ENCODE measurements at regions not wholly inside any gene's neighbourhood (a gene's known extent, or its start where the extent isn't known, plus 50 kb on each side); places are given as distances from the start of the nearest gene placed in this dataset.
A peak's percentile ranks its signal among the peaks of the same experiment; 100 is the strongest.
"Not testable (repeated sequence)": the region's sequence is repeated elsewhere in the genome, so short reads cannot be mapped to it uniquely, and the experiment has no call there.

DNA sequence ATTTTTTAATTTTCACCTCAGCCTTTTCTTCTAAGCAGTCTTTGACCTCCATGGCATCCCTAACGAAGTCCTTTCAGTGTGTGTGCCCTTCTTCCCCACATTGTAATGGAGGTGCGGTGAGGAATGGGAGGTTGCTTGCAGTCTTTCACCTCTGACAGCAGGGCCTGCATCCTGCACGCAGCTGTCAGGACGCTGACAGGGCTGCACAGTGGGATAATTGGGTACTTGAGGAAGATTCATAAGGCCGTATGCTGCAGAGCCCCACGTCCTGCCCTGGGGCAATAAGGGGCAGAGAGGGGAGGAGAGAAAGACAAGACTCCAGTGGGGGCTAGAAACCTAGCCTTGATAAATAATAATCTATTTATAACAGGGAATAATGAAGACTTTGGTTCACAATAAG is 184.7 kb downstream of the SAMD5 start:
- Mint-ChIP-seq H3K27ac (no peak overlapping the region), H3K4me1 (no peaks in the 10 kb centered on the region), H3K9me3 (no peaks in the 10 kb centered on the region), H3K4me3 (no peak overlapping the region), H3K27me3 (no peaks in the 10 kb centered on the region)
- DNase-seq (no peak), ATAC-seq (no peak)

DNA sequence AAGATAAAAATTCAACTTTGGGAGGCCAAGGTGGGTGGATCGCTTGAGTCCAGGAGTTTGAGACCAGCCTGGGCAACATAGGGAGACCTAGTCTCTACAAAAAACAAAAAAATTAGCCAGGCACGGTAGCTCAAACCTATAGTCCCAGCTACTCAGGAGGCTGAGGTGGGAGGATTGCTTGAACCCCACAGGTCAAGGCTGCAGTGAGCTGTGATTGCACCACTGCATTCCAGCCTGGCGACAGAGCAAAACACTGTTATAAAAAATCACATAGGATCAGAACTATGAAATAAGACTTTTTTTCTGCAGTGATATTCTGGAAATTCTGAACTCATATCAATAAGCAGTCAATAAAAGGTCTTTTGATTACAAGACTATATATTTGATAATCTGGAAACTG is 186.1 kb downstream of the SAMD5 start:
- H3K4me3 Mint-ChIP-seq, DNase-seq, H3K27me3 Mint-ChIP-seq, H3K9me3 Mint-ChIP-seq, H3K4me1 Mint-ChIP-seq, ATAC-seq, H3K27ac Mint-ChIP-seq: not testable (repeated sequence)

DNA sequence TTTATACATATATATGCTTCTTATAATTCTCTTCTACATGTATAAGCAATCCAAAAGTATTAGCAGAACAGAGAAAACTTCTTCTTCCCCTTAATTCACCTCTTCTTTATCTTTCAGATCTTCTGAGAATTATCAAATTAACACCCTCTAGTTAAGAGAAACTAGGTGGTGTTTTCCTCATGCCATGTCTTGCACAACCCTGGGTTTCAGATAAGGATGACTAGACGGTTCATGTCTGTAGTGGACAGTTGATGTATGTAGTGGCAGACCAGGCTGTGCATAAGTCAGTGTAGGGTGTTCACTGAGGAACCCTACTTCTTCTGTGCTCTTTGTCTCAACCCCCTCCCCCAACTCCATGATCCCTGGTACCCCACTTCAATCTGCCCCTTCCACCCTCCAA is 187.3 kb downstream of the SAMD5 start:
- no peak overlapping the region for H3K27ac Mint-ChIP-seq
- H3K9me3 Mint-ChIP-seq, result no peaks in the 10 kb centered on the region

DNA sequence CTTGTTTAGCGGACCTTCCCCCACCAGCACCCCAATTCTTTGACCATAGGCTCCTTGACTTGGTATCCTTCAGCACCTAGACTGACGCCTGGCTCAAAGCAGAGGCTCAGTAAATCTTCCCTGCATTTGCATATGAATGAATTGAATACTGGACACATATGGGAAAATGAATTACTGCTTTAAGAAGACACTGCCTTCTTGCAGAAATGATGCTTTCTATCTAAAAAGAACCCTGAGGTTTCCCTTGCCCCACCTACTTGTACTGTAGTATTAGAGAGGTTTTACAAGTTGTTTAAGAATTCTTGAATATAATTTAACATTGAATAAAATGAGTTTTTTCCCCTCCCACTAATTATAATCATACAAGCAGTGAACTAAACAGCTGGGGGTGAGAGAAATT is 190.7 kb downstream of the SAMD5 start:
- ATAC-seq, result no peak
- H3K9me3 Mint-ChIP-seq, result no peaks in the 10 kb centered on the region
- H3K4me3 Mint-ChIP-seq, result no peak overlapping the region
- no peak for DNase-seq
- no peaks in the 10 kb centered on the region for H3K4me1 Mint-ChIP-seq
- H3K27me3 Mint-ChIP-seq, result peaks cover 6% of the 10 kb centered on the region
- no peak overlapping the region for H3K27ac Mint-ChIP-seq

More for the DNA sequence above, 187.3 kb downstream of the SAMD5 start:
- DNase-seq (no peak), ATAC-seq (no peak)
- no peaks in the 10 kb centered on the region for H3K4me1 Mint-ChIP-seq
- peaks cover 6% of the 10 kb centered on the region for H3K27me3 Mint-ChIP-seq
- no peak overlapping the region for H3K4me3 Mint-ChIP-seq

DNA sequence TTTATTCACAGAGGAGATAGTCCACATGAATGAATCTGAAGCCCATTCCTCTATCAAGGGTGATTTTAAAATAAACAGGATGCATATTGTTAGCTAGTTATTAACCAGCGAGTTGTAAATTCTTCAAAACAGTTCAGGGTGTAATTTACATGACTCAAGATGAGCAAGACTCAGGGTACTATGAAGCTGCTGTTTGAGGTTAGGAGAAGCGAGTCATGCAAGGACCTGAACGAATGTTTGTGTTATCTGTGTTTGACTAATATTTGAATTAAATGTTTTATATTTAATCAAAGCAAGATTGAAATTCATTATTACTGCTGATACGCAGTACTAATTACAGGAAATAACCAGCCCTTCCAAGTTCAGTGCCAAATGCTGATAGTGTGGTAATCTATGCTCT is 191.1 kb downstream of the SAMD5 start:
- no peak for DNase-seq
- H3K9me3 Mint-ChIP-seq, result no peaks in the 10 kb centered on the region
- H3K27me3 Mint-ChIP-seq, result peaks cover 6% of the 10 kb centered on the region
- no peak overlapping the region for H3K4me3 Mint-ChIP-seq
- H3K4me1 Mint-ChIP-seq, result no peaks in the 10 kb centered on the region
- no peak for ATAC-seq
- H3K27ac Mint-ChIP-seq, result no peak overlapping the region

DNA sequence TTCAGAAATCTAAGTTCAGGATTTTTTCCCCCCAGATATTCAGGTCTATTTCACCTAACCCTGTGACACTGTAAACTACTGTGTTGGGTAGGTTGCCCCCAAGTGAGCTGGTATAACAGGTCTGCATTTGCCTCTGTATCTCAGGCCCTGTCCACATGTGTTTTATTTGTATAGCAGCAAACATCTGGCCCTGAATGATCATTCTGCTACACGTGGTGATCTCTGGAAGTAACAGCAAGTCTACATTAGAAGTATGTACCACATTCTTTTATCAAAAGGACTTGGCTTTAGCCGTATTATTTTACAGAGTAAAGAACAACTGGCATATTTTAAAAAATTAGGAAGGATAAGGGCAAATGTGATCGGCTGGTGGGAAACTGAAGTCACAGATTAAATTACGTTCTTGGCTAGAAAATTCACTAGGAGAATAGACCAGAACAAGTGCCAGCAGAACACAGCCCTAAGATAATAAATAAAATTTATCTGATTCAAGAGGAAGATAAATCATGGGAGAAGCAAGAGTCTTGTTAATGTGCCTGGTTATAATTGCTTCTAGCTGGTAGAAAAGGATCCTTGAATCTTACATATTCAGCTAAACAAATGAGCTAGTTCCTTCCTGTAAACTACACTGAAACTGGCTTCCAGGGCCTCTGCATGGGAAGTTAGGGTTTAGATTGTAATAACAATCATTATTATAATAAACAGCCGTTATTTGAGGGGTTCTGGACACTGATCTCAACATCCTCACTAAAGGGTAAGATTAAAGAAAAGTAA is 192.1 kb downstream of the SAMD5 start:
- H3K27me3 Mint-ChIP-seq, result peaks cover 6% of the 10 kb centered on the region
- no peak for DNase-seq
- H3K4me3 Mint-ChIP-seq, result no peak overlapping the region
- no peaks in the 10 kb centered on the region for H3K4me1 Mint-ChIP-seq
- H3K27ac Mint-ChIP-seq, result peak overlapping the region in 1 of 2 donors; percentile 9
- no peaks in the 10 kb centered on the region for H3K9me3 Mint-ChIP-seq
- no peak for ATAC-seq

DNA sequence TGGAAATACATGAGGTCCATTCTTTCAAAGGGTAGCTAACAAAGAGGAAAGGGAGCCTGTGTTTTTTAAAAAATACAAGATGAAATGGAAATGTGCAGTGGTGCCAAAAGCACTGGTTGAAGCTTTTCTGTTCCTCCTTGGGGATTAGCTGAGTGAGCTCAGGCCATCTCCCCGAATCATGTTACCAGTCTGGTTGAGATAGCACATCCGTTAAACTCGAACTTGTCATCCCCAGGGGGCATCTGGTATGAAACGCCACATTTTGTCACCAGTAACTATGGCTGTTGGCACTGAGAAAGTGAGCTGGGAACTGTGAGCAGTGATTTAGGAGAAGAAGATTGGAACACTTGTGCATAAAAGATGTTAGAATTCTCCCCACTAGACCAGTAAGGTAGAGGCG is 196.2 kb downstream of the SAMD5 start:
- no peak for ATAC-seq
- Mint-ChIP-seq H3K4me3 (no peak overlapping the region), H3K27me3 (peaks cover 6% of the 10 kb centered on the region)

DNA sequence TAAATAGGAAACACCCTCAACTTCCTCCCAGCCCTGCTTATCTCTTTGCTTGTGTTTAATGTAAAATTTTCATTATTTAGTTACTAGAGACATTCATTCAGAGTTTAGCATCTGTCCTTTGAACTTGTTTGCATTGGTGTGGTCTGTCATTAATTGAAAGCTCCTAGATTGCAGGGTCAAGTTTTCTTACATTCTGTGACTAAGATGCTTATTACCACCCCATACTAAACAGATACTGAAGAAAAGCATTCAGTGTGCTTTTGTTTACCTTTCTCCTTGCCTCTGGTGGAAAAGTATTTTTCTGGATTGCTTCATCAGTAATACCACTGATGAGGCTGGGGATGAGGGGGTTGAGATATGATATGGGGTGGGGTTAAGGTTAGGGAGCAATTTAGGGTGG is 199.0 kb downstream of the SAMD5 start:
- DNase-seq (no peak), ATAC-seq (no peak)
- Mint-ChIP-seq H3K27me3 (no peaks in the 10 kb centered on the region), H3K27ac (no peak overlapping the region), H3K4me1 (no peaks in the 10 kb centered on the region), H3K9me3 (no peaks in the 10 kb centered on the region), H3K4me3 (no peak overlapping the region)

More for the DNA sequence above, 196.2 kb downstream of the SAMD5 start:
- no peaks in the 10 kb centered on the region for H3K9me3 Mint-ChIP-seq
- no peaks in the 10 kb centered on the region for H3K4me1 Mint-ChIP-seq
- DNase-seq, result no peak
- H3K27ac Mint-ChIP-seq, result no peak overlapping the region

DNA sequence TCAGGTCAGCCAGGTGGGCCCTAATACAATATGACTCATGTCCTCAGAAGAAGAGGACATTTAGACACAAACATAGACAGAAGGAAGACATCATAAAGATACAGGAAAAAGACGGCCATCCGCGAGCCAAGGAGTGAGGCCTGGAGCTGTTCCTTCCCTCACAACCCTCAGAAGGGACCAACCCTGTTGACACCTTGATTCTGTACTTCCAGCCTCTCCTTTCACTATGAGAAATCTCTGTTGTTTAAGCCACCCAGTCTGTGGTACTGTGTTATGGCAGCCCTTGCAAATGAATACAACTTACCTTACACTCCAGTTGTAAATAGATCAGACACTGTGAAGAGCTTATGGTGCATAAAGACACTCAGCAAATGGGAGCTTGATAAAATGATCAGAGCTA is 199.7 kb downstream of the SAMD5 start:
- Mint-ChIP-seq H3K4me3 (no peak overlapping the region), H3K9me3 (no peaks in the 10 kb centered on the region), H3K4me1 (no peaks in the 10 kb centered on the region), H3K27ac (no peak overlapping the region), H3K27me3 (no peaks in the 10 kb centered on the region)
- ATAC-seq, result no peak
- DNase-seq, result no peak

DNA sequence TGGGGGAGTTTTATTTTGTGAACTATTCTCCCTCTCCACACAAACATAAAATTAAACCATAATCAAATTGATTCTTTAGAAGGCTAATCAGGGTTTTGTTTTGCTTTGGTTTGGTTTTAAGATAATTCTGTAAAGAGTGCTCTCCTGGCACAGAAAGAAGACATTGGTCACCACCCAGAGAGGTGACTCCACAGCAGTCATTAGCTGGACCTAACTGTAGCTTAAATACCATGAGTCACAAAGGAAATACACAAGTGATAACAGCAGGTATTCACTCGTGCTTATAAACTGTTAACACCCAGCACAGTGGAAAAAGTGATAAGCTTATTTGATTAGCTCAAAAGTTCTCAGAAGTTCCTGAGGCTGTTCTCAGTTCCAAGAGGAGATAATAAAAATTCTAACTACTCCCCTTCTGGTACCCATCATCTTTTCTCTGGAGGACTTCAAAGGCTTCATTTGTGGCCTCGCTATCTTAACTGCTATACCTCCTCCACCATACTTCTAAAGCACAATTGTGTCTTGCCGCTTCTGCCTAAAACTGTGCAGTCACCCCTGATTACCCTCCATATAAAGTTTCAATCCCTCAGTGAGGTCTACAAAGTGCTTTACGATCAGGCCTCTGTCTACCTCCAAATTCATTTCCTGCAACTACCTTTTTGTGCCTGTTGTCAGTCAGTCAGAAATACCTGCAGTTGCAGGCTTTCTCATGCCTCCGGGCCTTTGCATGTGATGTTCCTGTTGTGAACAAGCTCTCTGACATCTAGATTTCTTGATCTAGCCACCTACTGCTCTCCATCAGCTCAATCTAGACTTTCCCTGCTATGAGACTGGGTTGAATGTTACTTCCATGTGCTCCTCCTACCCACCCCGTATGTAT is 201.1 kb downstream of the SAMD5 start:
- no peak overlapping the region for H3K4me3 Mint-ChIP-seq
- DNase-seq, result no peak
- no peaks in the 10 kb centered on the region for H3K4me1 Mint-ChIP-seq
- no peaks in the 10 kb centered on the region for H3K9me3 Mint-ChIP-seq
- ATAC-seq, result no peak
- no peaks in the 10 kb centered on the region for H3K27me3 Mint-ChIP-seq
- no peak overlapping the region for H3K27ac Mint-ChIP-seq

DNA sequence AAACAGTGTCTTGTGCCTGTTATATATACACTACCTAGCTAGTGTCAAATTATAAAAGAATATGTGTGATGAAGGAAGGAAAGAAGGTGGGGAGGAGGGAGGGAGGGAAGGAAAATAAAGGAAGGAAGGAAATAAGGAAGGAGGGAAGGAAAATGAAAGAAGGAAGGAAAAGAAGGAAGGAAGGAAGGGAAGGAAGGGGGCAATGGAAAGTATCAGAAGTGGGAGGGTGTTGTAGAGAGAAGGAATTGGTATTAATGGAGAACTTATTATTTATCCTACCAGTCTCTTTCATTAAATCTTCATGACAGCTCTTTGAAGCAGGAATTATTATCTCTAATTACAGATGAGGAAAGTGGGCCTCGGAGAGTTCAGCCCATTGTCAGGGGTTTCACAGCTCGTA is 202.4 kb downstream of the SAMD5 start:
- Mint-ChIP-seq H3K27me3 (no peaks in the 10 kb centered on the region), H3K4me3 (no peak overlapping the region), H3K9me3 (no peaks in the 10 kb centered on the region), H3K27ac (no peak overlapping the region), H3K4me1 (no peaks in the 10 kb centered on the region)
- ATAC-seq (no peak), DNase-seq (no peak)

DNA sequence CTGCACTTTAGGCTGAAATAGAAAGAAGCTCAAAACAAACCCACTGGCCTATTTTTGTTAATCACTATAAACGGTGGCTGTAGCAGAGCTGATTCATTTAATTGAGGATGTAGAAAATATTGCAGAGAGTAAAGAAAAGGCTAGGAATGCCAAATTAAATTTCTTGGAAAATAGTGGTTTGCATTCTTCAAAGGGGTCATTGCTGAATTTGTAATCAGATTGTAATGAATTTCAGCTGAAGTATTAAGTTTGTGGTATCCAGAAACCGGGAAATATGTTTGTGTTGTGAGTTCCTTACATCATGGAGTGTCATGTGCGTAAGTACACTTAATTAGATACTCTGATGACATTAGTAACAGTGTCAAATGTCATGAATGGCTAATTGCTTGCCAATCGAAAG is 203.0 kb downstream of the SAMD5 start:
- Mint-ChIP-seq H3K4me1 (no peaks in the 10 kb centered on the region), H3K4me3 (no peak overlapping the region), H3K27me3 (no peaks in the 10 kb centered on the region), H3K9me3 (no peaks in the 10 kb centered on the region), H3K27ac (no peak overlapping the region)
- ATAC-seq (no peak), DNase-seq (no peak)

DNA sequence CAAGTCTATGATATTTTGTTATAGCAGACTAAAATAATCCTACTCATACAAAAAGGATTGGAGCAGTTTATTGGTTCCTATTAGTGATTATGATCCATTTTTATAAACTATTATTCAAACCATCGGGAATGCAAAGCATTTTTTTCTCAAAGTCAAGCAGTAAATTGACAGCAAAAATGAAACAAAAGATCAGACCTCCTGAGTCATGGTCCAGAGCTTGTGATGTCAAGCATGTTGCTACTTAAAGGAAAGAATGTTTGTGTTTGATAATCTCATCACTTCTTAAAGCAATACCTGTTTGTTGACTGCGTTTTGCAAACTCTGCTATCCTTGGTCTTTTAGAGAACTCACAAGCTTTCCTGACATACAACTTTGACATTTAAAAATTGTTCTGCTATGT is 204.4 kb downstream of the SAMD5 start:
- no peak for ATAC-seq
- H3K27me3 Mint-ChIP-seq, result no peaks in the 10 kb centered on the region
- H3K4me1 Mint-ChIP-seq, result no peaks in the 10 kb centered on the region
- H3K9me3 Mint-ChIP-seq, result no peaks in the 10 kb centered on the region
- H3K4me3 Mint-ChIP-seq, result no peak overlapping the region
- DNase-seq, result no peak
- H3K27ac Mint-ChIP-seq, result no peak overlapping the region

DNA sequence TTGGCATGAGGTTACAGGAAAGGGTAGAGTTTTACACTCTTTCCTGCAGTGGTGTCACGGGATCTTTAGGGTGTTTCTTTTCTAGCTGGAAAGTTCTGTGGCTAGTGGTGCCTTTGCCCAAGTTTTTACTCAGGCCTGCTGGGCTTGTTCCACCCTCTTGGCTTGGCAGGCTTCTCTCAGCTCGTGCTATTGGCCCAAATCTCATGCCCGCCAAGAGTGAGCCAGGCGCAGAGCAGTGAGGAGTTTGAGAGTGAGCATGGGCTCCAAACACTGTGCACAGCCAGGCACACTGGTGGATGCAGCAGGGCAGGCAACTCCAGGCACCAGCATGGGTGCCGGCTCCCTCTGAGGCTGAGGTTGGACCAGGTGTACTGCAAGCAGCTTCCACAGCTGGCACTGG is 206.5 kb downstream of the SAMD5 start:
- Mint-ChIP-seq H3K27me3 (no peaks in the 10 kb centered on the region), H3K4me3 (no peak overlapping the region), H3K9me3 (no peaks in the 10 kb centered on the region), H3K27ac (no peak overlapping the region), H3K4me1 (no peaks in the 10 kb centered on the region)
- ATAC-seq (peak; percentile 16), DNase-seq (no peak)

DNA sequence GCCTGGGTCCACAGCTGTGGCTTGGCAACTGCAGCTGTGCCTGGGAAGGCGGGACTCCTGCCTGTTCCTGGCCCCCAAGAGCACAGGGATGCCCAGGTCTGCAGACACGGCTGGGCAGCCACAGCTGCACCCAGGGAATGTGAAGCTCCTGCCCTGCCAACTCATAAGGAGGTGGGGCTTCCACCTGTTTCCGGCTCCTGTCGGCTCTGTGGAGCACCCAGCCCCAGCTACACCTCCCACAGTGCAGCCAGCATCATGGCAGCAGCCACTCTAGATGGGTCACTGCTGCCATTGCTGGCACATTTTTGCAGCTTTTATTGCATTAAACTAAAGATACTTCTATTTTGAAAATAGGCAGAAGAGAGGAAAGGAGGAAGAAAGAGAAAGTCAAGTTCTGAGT is 207.9 kb downstream of the SAMD5 start:
- no peak for ATAC-seq
- Mint-ChIP-seq H3K27me3 (no peaks in the 10 kb centered on the region), H3K4me3 (no peak overlapping the region), H3K4me1 (no peaks in the 10 kb centered on the region), H3K27ac (no peak overlapping the region), H3K9me3 (no peaks in the 10 kb centered on the region)
- no peak for DNase-seq

DNA sequence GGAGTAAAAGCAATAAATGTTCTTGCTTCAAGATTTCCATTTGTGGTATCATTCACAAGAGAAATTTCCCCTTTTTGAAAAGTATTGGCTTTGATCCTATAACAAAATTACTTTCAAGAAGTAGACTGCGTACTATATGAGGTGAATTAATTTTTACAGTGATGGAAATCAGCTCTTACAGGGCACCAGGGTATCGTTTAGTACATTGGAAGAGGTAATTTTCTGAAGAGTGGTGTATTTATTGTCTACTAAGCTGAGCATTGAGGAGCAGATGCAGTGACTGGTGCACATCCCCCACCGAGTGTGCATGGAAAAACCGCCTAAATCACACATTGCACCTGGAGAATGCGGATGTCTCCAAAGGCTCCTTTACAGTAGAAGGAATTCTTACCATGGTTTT is 209.5 kb downstream of the SAMD5 start:
- Mint-ChIP-seq H3K27ac (no peak overlapping the region), H3K4me1 (no peaks in the 10 kb centered on the region), H3K27me3 (no peaks in the 10 kb centered on the region), H3K4me3 (no peak overlapping the region), H3K9me3 (peaks cover 0 to 10% of the 10 kb centered on the region in 2 donors)
- DNase-seq, result no peak
- no peak for ATAC-seq
